ENCODE measurements at regions not wholly inside any gene's neighbourhood (a gene's known extent, or its start where the extent isn't known, plus 50 kb on each side); places are given as distances from the start of the nearest gene placed in this dataset.

DNA sequence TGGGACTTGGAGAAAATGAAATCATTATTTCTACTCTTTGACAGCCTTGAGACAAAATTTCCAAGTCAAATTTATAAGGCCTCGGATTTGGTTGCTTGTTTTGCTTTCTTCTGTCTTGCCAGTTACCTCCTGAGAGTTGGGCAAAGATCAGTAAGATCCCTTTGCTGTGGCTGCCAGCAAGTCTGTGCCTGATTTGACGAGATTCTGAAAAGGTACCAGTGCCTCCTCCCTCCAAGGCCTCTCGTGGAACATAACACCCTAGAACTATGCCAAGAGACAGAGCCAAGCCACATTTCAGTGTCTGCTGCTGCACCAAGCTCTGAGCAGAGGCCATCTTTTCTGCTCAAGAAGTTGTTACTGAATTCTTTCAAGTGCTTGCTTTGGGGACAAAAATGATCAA, 61.0 kb downstream of the GTPBP8 start:
- Mint-ChIP-seq H3K4me3 (no peak overlapping the region), H3K27ac (no peak overlapping the region), H3K27me3 (no peaks in the 10 kb centered on the region), H3K4me1 (peaks cover 3% of the 10 kb centered on the region), H3K36me3 (ENCODE audit: low read depth) (peaks cover 2% of the 10 kb centered on the region), H3K9me3 (no peaks in the 10 kb centered on the region)
- no peak for ATAC-seq
- DNase-seq = no peak

- Mint-ChIP-seq H3K4me3 (no peak overlapping the region), H3K9me3 (no peaks in the 10 kb centered on the region), H3K36me3 (ENCODE audit: low read depth) (no peaks in the 10 kb centered on the region), H3K27me3 (no peaks in the 10 kb centered on the region), H3K4me1 (peaks cover 3% of the 10 kb centered on the region), H3K27ac (no peak overlapping the region)
- ATAC-seq = no peak
- DNase-seq = no peak
Measured at GRCh38 chr3:113053169-113053568, 62.4 kb downstream of the GTPBP8 start.

GRCh38 chr3:113054552-113054951, 63.8 kb downstream of the GTPBP8 start:
- DNase-seq = no peak
- ATAC-seq = no peak
- Mint-ChIP-seq H3K27me3 (no peaks in the 10 kb centered on the region), H3K36me3 (ENCODE audit: low read depth) (no peaks in the 10 kb centered on the region), H3K4me1 (peaks cover 3% of the 10 kb centered on the region), H3K27ac (no peak overlapping the region), H3K4me3 (no peak overlapping the region), H3K9me3 (no peaks in the 10 kb centered on the region)

DNA sequence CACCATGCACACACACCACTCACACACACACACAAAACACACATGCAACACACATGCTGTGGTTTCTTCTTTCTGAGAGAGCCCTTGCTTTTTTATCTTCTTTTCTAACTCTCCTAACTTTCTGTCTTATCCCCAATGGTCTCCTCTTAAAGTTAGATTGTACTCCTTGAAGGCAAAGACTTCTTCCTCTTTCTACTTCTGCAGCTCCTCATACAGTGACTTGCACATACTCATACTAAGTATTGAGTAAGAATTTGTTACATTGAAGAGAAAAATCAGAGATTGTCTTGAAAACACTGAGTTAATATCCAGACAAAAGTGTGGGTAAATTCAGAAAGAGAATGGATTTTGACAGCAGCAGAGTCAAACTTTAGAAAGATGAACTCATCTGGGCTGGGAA, 64.4 kb downstream of the GTPBP8 start:
- H3K4me3 Mint-ChIP-seq = no peak overlapping the region

DNA sequence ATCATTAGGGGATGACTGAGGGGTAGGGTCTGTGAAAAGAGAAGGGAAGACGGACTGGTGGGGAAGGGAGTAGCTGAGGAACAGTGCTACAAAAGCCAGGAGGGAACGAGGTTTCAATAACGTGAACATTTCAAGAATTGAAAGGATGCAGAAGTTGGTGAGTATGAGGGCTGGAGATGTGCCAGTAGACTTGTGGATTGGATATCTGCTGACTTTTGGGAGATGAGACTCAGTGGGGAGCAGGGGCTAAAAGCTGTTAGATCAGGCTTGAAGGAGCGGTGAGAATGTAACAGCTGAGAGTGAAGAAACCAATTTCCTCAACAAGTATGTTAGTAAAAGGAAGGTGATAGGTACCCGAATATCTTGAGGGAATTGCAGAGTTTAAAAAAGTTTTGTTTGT, 65.2 kb downstream of the GTPBP8 start:
- H3K36me3 Mint-ChIP-seq (ENCODE audit: low read depth) = no peaks in the 10 kb centered on the region

More for the DNA sequence above, 64.4 kb downstream of the GTPBP8 start:
- Mint-ChIP-seq H3K4me1 (peaks cover 3% of the 10 kb centered on the region), H3K9me3 (no peaks in the 10 kb centered on the region), H3K27ac (no peak overlapping the region), H3K27me3 (no peaks in the 10 kb centered on the region), H3K36me3 (ENCODE audit: low read depth) (no peaks in the 10 kb centered on the region)
- ATAC-seq = no peak
- DNase-seq = no peak

DNA sequence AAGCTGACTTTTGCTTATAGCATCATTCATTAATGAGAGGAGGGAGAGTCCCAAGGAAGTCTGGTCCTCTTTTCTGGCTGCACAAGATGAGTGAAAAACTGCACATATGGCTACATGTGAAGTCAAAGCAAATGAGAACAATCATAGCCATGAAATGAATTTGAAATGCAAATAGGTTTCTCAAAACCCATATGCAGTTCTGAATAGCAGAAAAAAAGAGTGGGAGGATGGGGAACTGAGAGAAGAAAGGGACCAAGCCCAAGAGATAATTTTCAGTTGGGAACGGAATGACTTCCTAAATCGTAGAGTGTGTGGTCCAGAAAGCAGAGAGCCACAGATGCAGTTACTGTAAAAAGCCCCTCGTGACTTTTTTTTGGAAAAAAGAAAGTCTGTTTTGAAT, 66.3 kb downstream of the GTPBP8 start:
- ATAC-seq = peak; percentile 63

More for the DNA sequence above, 65.2 kb downstream of the GTPBP8 start:
- no peak for ATAC-seq
- Mint-ChIP-seq H3K27ac (no peak overlapping the region), H3K4me3 (no peak overlapping the region), H3K4me1 (peaks cover 3% of the 10 kb centered on the region), H3K27me3 (no peaks in the 10 kb centered on the region), H3K9me3 (no peaks in the 10 kb centered on the region)
- DNase-seq = no peak

DNA sequence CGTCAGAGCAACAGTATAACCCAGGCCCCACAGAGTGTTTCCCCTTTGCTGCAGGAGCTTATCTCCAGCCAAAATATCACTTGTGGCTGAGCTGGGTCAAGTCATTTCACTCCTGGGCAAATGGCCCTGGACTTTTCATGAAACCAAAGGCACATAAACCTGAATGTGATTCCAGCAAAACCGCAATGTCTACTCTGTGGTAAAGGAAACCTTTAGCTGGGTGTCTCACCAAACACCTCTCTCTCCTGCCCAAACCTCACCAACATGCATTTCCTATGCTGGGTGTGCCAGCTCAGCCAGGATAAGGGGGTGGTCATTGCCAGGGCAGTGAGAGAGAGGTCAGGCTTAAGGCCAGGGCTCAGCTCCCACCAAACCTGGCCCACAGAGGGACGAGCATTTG, 67.4 kb downstream of the GTPBP8 start:
- no peaks in the 10 kb centered on the region for H3K27me3 Mint-ChIP-seq
- H3K27ac Mint-ChIP-seq = no peak overlapping the region
- H3K9me3 Mint-ChIP-seq = no peaks in the 10 kb centered on the region
- no peak overlapping the region for H3K4me3 Mint-ChIP-seq
- no peaks in the 10 kb centered on the region for H3K4me1 Mint-ChIP-seq
- H3K36me3 Mint-ChIP-seq (ENCODE audit: low read depth) = peaks cover 16% of the 10 kb centered on the region
- ATAC-seq (no peak), DNase-seq (no peak)

More for the DNA sequence above, 66.3 kb downstream of the GTPBP8 start:
- no peaks in the 10 kb centered on the region for H3K27me3 Mint-ChIP-seq
- DNase-seq = no peak
- peaks cover 7% of the 10 kb centered on the region for H3K36me3 Mint-ChIP-seq (ENCODE audit: low read depth)
- no peak overlapping the region for H3K4me3 Mint-ChIP-seq
- H3K27ac Mint-ChIP-seq = no peak overlapping the region
- no peaks in the 10 kb centered on the region for H3K9me3 Mint-ChIP-seq
- no peaks in the 10 kb centered on the region for H3K4me1 Mint-ChIP-seq

DNA sequence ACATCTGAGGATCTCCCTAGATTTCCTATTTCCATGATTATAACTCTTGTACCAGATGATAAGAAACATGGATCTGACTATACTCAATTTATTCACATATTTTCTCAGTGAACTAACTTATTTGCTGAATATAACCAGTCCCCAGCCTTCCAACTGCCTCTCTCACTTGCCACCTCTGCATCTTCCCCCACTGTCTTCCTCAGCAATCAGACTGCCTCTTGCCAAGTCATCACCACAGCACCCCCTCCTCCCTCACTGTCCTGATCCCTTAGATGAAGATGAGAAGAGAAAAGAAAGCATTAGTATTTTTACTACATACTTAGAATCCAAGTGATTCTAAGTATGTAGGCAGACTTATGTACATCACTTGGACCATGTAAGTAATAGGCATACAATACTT, 71.9 kb downstream of the GTPBP8 start:
- Mint-ChIP-seq H3K9me3 (peaks cover 16% of the 10 kb centered on the region), H3K4me1 (no peaks in the 10 kb centered on the region), H3K27me3 (no peaks in the 10 kb centered on the region), H3K4me3 (no peak overlapping the region), H3K27ac (no peak overlapping the region), H3K36me3 (ENCODE audit: low read depth) (peaks cover 57% of the 10 kb centered on the region)
- DNase-seq = no peak
- ATAC-seq = no peak

DNA sequence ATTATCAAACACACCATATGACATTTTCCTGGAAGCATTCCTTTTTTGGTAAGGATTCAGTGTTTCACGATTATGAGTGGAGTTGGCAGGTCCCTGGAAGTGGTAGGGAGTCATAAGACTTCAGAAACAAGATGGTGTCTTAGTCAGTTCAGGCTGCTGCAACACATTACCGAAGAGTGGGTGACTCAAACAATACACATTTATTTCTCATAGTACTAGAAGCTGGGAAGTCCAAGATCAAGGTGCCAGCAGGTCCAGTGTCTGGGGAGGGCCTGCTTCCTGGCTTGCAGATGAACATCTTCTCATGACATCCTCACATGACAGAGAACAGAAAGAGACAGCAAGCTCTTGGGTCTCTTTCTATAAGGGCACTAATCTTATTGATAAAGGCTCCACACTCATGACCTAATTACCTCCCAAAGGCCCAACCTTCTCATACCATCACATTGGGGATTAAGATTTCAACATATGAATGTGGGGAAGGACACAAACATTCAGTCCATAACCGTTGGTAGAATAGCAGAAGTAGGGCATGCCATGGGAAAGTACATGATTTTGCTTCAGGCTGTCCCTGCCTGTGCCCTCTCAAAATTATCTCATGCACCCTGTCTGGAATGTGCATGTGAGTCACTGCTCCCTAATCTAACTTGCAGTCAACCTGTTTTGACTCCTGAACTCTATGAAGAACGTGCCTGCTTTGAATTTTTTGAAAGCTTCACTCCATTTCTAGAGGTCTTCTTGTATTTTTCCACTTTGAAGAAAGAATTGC, 72.5 kb downstream of the GTPBP8 start:
- ATAC-seq = no peak
- peaks cover 57% of the 10 kb centered on the region for H3K36me3 Mint-ChIP-seq (ENCODE audit: low read depth)

GRCh38 chr3:113064183-113064582, 73.4 kb downstream of the GTPBP8 start:
- DNase-seq = no peak
- Mint-ChIP-seq H3K36me3 (ENCODE audit: low read depth) (peaks cover 59% of the 10 kb centered on the region), H3K9me3 (peaks cover 25% of the 10 kb centered on the region), H3K4me1 (no peaks in the 10 kb centered on the region), H3K4me3 (no peak overlapping the region), H3K27me3 (no peaks in the 10 kb centered on the region), H3K27ac (no peak overlapping the region)
- no peak for ATAC-seq

More for the DNA sequence above, 72.5 kb downstream of the GTPBP8 start:
- Mint-ChIP-seq H3K27ac (no peak overlapping the region), H3K9me3 (peaks cover 22% of the 10 kb centered on the region), H3K4me1 (no peaks in the 10 kb centered on the region), H3K4me3 (no peak overlapping the region), H3K27me3 (no peaks in the 10 kb centered on the region)
- no peak for DNase-seq

- Mint-ChIP-seq H3K27ac (no peak overlapping the region), H3K9me3 (peaks cover 25% of the 10 kb centered on the region), H3K36me3 (ENCODE audit: low read depth) (peaks cover 59% of the 10 kb centered on the region), H3K4me3 (no peak overlapping the region), H3K4me1 (no peaks in the 10 kb centered on the region), H3K27me3 (no peaks in the 10 kb centered on the region)
- DNase-seq (no peak), ATAC-seq (no peak)
Measured at GRCh38 chr3:113065336-113065735, 74.6 kb downstream of the GTPBP8 start.

DNA sequence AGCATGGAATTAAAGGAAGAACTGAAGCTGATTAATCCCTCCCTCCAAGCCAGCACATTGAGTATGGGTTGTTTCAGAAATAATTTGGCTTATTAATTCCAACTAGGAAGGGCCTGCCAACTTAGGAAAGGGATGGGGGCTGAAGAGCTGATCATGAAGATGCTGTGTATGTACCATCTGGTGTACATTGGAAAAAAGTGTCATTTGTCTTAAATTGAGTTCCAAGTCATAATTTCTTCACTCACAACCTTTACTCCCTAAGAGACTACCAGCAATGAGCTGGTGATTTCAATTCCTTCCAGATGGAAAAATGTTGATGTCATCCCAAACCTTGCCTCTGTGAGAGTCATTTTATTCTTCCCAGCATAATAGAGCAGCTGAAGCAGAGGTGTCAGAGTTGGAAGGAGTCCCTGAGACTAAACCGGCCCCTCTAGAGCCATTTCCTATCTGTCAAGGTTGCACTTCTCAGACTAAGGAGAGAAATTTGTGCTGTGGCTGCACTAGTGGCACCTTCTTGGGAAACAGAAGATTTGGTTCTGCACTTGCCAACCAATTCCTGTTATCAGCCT, 79.4 kb downstream of the GTPBP8 start:
- ATAC-seq = no peak
- DNase-seq = no peak
- H3K9me3 Mint-ChIP-seq = peaks cover 25% of the 10 kb centered on the region
- no peak overlapping the region for H3K4me3 Mint-ChIP-seq
- H3K36me3 Mint-ChIP-seq (ENCODE audit: low read depth) = peaks cover 24% of the 10 kb centered on the region
- no peaks in the 10 kb centered on the region for H3K27me3 Mint-ChIP-seq
- no peak overlapping the region for H3K27ac Mint-ChIP-seq
- H3K4me1 Mint-ChIP-seq = no peaks in the 10 kb centered on the region

DNA sequence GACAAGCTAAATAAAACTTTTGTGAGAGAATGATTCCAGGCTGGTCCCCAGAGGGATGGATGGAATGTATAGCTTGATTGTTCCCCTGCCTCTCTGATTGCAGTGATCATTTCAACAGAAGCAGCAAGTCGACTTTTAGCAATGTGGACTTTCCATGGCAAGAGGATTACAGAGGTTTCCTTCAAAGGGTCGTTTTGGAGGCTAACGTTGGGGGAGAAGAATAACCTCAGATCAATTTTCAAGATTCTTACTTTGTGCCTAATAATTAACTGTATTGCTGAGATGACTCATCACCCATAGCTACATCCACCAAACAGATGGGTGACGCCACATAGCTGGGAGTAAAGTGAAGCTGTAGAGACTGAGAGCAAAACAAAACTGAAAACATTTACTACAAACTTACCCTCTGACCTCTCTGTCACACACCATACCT, 79.9 kb downstream of the GTPBP8 start:
- ATAC-seq (no peak), DNase-seq (no peak)
- Mint-ChIP-seq H3K36me3 (ENCODE audit: low read depth) (peaks cover 20% of the 10 kb centered on the region), H3K4me3 (no peak overlapping the region), H3K4me1 (no peaks in the 10 kb centered on the region), H3K9me3 (peaks cover 25% of the 10 kb centered on the region), H3K27me3 (no peaks in the 10 kb centered on the region), H3K27ac (no peak overlapping the region)

GRCh38 chr3:113075588-113075987, 84.8 kb downstream of the GTPBP8 start:
- no peak for ATAC-seq
- H3K9me3 Mint-ChIP-seq = no peaks in the 10 kb centered on the region
- H3K27me3 Mint-ChIP-seq = no peaks in the 10 kb centered on the region
- DNase-seq = no peak
- H3K27ac Mint-ChIP-seq = no peak overlapping the region
- H3K36me3 Mint-ChIP-seq (ENCODE audit: low read depth) = no peaks in the 10 kb centered on the region
- H3K4me1 Mint-ChIP-seq = no peaks in the 10 kb centered on the region
- no peak overlapping the region for H3K4me3 Mint-ChIP-seq

DNA sequence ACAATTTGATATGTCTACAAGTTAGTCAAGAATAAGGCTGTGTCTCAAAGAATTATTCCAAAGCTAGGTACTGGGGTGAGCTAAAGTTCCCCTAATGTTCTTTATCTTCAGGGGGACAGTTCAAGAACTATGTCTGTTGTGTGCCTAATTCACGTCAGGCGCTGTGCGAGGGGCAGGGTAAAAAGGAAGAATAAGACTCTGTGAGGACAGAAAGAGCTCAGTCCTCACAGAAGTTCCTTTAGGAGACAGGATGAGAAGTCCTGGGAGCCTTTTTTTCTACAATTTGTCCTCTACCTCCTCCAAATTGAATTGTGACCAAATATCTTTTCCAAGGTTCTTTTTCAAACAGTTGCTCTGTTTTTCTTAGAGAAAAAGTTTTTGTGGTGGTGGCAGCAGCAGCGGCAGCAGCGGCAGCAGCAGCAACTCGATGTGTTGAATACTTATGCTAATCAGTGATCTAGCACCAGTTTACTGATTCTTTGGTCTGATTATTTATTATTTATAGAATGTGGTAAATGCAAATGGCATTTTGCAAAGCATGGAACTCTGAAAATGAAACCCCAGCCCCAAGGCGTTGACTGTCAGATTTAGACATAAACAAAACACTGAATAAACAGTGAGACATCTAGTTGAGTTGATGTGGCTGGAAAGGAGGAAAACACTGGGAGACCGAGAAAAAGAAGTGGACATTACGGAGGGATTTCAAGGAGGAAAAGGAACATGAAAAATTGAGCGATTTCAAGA, 88.6 kb downstream of the GTPBP8 start:
- DNase-seq = no peak
- Mint-ChIP-seq H3K4me3 (no peak overlapping the region), H3K27me3 (no peaks in the 10 kb centered on the region), H3K27ac (no peak overlapping the region), H3K36me3 (ENCODE audit: low read depth) (no peaks in the 10 kb centered on the region), H3K4me1 (no peaks in the 10 kb centered on the region), H3K9me3 (no peaks in the 10 kb centered on the region)
- no peak for ATAC-seq
